ENCODE measurements at regions not wholly inside any gene's neighbourhood (a gene's known extent, or its start where the extent isn't known, plus 50 kb on each side); places are given as distances from the start of the nearest gene placed in this dataset.

GRCh38 chr6:132198896-132199295 is 202.4 kb downstream of the MOXD1 start:
- TF ChIP-seq CTCF (IDR thresholded peaks at IDR 0.05 in 2 of 3, conservative IDR thresholded peaks at IDR 0.05 in 1 of 3; ENCODE audit: control insufficient read depth in 2 of 3, extremely low read depth in 1 of 3, insufficient read depth in 1 of 3, low read depth in 3 of 3, low read length in 3 of 3) = no peak
- no peak for TF ChIP-seq CHD2 (IDR thresholded peaks at IDR 0.05; ENCODE audit: borderline replicate concordance, low read depth, low read length)
- no peak for TF ChIP-seq JUND (IDR thresholded peaks at IDR 0.05; ENCODE audit: low read depth, low read length)
- TF ChIP-seq KLF5 (IDR thresholded peaks at IDR 0.05; ENCODE audit: partially characterized antibody) = no peak
- no peak for TF ChIP-seq STAT1 (conservative IDR thresholded peaks at IDR 0.05)
- TF ChIP-seq POU2F2 (IDR thresholded peaks at IDR 0.05; ENCODE audit: borderline replicate concordance, low read depth, low read length) = no peak
- TF ChIP-seq, protein P1, sequence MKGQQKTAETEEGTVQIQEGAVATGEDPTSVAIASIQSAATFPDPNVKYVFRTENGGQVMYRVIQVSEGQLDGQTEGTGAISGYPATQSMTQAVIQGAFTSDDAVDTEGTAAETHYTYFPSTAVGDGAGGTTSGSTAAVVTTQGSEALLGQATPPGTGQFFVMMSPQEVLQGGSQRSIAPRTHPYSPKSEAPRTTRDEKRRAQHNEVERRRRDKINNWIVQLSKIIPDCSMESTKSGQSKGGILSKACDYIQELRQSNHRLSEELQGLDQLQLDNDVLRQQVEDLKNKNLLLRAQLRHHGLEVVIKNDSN (IDR thresholded peaks at IDR 0.05; ENCODE audit: borderline replicate concordance, extremely low read length, insufficient read depth, low read depth, low read length) = no peak
- TF ChIP-seq ZNF274 (IDR thresholded peaks at IDR 0.05; ENCODE audit: insufficient read depth, insufficient read length) = no peak

All from GM12878 (cell line).